DOHH2 (cell line): ENCODE measurements at regions not wholly inside any gene's neighbourhood (a gene's known extent, or its start where the extent isn't known, plus 50 kb on each side); places are given as distances from the start of the nearest gene placed in this dataset.

Experiments
- CTCF ChIP-seq: fragments of 200-600 bp; sonication (generic); IDR thresholded peaks from one replicate; pipeline ENCODE4 v1.5.1; 2014; ENCODE audit warnings: antibody characterized with exemption, mild to moderate bottlenecking, low read depth, low read length; ENCODE audit not compliant: poor library complexity, severe bottlenecking
- EZH2phosphoT487 ChIP-seq: fragments of 200-600 bp; sonication (generic); IDR thresholded peaks from 2 replicates; pipeline ENCODE4 v1.6.1; 2017; ENCODE audit warnings: borderline replicate concordance, mild to moderate bottlenecking, antibody characterized with exemption, low read length, moderate library complexity, mixed read lengths

DNA sequence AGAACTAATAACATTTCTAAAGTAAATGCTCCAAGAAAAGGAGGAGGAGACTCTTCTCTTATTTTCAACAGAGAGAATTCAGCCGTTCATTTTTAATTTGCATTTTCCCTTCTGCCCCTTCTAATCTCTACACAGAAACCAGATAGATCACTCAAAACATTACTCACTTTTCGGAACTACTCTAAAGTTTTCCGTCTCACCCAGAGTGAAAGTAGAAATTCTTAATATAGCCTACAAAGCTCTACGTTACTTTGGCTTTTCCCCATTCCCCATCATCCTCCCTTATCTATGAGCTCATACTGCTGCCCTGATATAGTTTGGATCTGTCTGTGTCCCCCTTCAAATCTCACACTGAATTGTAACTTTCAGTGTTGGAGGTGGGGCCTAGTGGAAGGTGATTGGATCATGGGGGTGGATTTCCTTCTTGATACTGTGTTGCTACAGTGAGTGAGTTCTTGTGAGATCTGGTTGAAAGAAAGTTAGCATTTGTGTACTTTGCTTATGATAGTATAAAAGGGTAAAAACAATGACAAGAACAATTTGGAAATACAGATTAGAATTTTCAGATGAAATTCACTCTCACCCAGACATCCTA is 188.2 kb downstream of the AMY1C start:
- TF ChIP-seq CTCF (no peak), EZH2phosphoT487 (no peak)
